GM23248 (cell line): ENCODE measurements at regions not wholly inside any gene's neighbourhood (a gene's known extent, or its start where the extent isn't known, plus 50 kb on each side); places are given as distances from the start of the nearest gene placed in this dataset.

Experiments
- EZH2 ChIP-seq: fragments of 200-600 bp; sonication (generic); IDR thresholded peaks from 2 replicates; pipeline ENCODE4 v1.6.1; 2018; ENCODE audit warnings: antibody characterized with exemption, mild to moderate bottlenecking; ENCODE audit not compliant: insufficient read depth, poor library complexity, severe bottlenecking
- EZH2phosphoT487 ChIP-seq: fragments of 200-600 bp; sonication (generic); IDR thresholded peaks from 2 replicates; pipeline ENCODE4 v1.6.1; 2018; ENCODE audit warnings: antibody characterized with exemption, moderate library complexity, mild to moderate bottlenecking, low read depth; ENCODE audit not compliant: insufficient read depth

DNA sequence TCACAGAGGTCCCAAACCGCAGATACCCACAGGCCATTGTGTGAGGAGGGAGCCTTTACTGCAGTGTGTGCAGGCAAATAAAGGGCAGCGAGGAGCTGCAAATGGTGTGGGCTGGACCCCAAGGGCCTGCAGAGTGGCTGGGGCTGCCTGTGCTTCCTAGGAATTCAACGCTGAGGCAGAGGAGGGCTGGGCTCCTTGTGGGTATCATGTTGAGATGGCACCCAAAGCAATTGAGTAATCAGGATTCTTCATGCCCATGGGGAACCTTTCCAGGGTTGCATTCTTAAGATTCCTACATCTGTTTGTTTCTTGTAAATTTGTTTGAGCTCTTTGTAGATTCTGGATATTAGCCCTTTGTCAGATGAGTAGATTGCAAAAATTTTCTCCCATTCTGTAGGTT is 85.4 kb upstream of the LIPC start:
- no peak for TF ChIP-seq EZH2
- TF ChIP-seq EZH2phosphoT487, result no peak
